OCI-LY3 (cell line): ENCODE measurements at regions not wholly inside any gene's neighbourhood (a gene's known extent, or its start where the extent isn't known, plus 50 kb on each side); places are given as distances from the start of the nearest gene placed in this dataset.

Source experiments
- H2AFZ ChIP-seq: fragments of 200-600, 300-600 bp; shearing (Covaris generic); 2 replicates; pipeline ENCODE4 v1.6.0; 2014; ENCODE audit warnings: antibody characterized with exemption, low read depth, low read length
- H3K27ac ChIP-seq: fragments of 200-600, 300-600 bp; sonication (generic); 2 replicates; pipeline ENCODE4 v1.5.1; 2014; ENCODE audit warnings: mild to moderate bottlenecking, low read length, moderate library complexity, mixed read lengths
- H3K27me3 ChIP-seq: fragments of 200-600, 300-600 bp; sonication (generic); 2 replicates; pipeline ENCODE4 v1.6.1; 2014; ENCODE audit warnings: low read depth, low read length, mixed read lengths
- H3K36me3 ChIP-seq: fragments of 200-600, 300-600 bp; sonication (generic); replicated peaks from 2 replicates; pipeline ENCODE3; 2014; ENCODE audit warnings: low read depth, low read length, mixed read lengths
- H3K4me1 ChIP-seq: fragments of 300-600, 200-600 bp; sonication (generic); 2 replicates; pipeline ENCODE4 v1.6.1; 2014; ENCODE audit warnings: low read length, mixed read lengths
- H3K4me2 ChIP-seq: fragments of 200-600, 300-600 bp; sonication (generic); 2 replicates; pipeline ENCODE4 v1.6.1; 2014; ENCODE audit warnings: low read length, mixed read lengths
- H3K4me3 ChIP-seq: fragments of 300-600, 200-600 bp; sonication (generic); 2 replicates; pipeline ENCODE4 v1.5.1; 2014; ENCODE audit warnings: antibody characterized with exemption, mild to moderate bottlenecking, low read length, moderate library complexity
- H3K79me2 ChIP-seq: fragments of 300-600, 200-600 bp; shearing (Covaris generic); 2 replicates; pipeline ENCODE4 v1.6.1; 2014; ENCODE audit warnings: mild to moderate bottlenecking, low read length, mixed read lengths
- H3K9ac ChIP-seq: fragments of 300-600, 200-600 bp; shearing (Covaris generic); 2 replicates; pipeline ENCODE4 v1.6.0; 2014; ENCODE audit warnings: mild to moderate bottlenecking, low read length, moderate library complexity
- H3K9me3 ChIP-seq: fragments of 200-600, 300-600 bp; shearing (Covaris generic); 2 replicates; pipeline ENCODE4 v1.6.1; 2014; ENCODE audit warnings: low read length, mixed read lengths; ENCODE audit not compliant: insufficient read depth
- H4K20me1 ChIP-seq: fragments of 200-600, 300-600 bp; sonication (generic); 2 replicates; pipeline ENCODE4 v1.6.1; 2016; ENCODE audit warnings: low read length, mixed read lengths; ENCODE audit not compliant: insufficient read depth
- EZH2phosphoT487 ChIP-seq: fragments of 200-600 bp; shearing (Covaris generic); IDR thresholded peaks from 2 replicates; pipeline ENCODE4 v1.6.1; 2018; ENCODE audit warnings: antibody characterized with exemption, mixed run types, low read depth
- TF ChIP-seq, protein P1 (sequence below): fragments of 200-600, 300-600 bp; sonication (generic); IDR thresholded peaks from 2 replicates; pipeline ENCODE4 v1.5.1; 2014; ENCODE audit warnings: antibody characterized with exemption, low read length, low read depth

DNA sequence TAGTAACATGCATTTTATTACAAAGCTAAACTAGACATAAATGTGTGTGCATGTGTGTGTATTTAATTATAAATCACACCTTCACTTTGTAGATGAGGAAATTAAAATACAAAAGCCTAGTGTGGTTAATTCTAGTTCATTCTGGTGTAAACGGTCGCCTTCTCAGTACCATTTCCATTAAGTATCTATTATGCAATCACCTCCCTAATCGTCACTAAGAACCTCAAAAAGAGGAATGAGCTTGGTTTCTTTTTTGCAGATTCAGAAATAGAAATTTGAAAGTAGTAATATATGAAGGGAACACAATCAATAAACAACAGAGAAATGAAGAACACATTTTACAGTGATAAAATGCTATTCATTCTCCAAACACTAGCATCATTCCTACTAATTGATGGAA is 233.2 kb downstream of the ZBBX start:
- H4K20me1 ChIP-seq, result no peaks in the 10 kb centered on the region
- no peaks in the 10 kb centered on the region for H3K27me3 ChIP-seq

DNA sequence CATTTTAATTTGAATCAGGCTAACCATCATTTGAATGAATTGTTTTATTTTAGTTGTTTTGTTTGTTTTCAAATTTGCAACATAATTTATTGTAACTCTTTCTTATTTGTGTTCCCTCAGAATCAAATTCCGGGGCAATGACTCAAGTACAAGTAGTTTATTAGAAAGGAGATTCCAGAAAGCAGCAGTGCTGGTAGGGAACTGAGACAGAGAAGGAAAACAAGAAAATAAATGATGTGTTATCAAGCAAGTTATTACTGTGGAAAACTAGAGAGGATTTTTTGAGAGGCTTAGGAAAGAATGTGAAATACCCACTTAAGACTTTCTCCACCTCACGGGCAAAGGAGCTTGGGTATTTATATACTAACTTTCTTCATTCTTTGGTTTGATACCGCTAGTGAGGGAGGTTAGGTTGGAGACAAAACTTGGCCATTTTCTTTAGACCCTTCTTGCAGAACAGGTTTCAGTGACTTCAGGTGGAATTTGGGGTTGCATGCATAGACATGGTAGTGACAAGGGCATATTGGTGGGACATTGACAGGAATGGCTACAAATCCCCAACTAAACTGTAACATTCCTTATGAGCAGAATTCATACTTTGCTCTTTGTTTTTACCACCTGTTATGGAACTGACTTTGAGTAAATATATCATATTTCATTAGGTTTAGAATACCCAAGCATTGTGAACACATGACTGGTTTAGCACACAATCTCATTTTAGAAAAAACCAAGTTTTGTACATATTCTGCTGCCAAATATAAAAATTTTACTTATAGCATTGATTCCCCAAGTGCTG is 254.3 kb downstream of the ZBBX start:
- Histone ChIP-seq H3K4me1 (peaks cover 6% of the 10 kb centered on the region), H4K20me1 (no peaks in the 10 kb centered on the region), H3K4me2 (no peak overlapping the region), H3K79me2 (no peaks in the 10 kb centered on the region), H3K27ac (no peak overlapping the region), H2AFZ (no peak overlapping the region), H3K9ac (no peak overlapping the region), H3K27me3 (no peaks in the 10 kb centered on the region), H3K9me3 (no peaks in the 10 kb centered on the region), H3K36me3 (no peaks in the 10 kb centered on the region), H3K4me3 (no peak overlapping the region)
- TF ChIP-seq EZH2phosphoT487, result no peak
- TF ChIP-seq, protein P1, sequence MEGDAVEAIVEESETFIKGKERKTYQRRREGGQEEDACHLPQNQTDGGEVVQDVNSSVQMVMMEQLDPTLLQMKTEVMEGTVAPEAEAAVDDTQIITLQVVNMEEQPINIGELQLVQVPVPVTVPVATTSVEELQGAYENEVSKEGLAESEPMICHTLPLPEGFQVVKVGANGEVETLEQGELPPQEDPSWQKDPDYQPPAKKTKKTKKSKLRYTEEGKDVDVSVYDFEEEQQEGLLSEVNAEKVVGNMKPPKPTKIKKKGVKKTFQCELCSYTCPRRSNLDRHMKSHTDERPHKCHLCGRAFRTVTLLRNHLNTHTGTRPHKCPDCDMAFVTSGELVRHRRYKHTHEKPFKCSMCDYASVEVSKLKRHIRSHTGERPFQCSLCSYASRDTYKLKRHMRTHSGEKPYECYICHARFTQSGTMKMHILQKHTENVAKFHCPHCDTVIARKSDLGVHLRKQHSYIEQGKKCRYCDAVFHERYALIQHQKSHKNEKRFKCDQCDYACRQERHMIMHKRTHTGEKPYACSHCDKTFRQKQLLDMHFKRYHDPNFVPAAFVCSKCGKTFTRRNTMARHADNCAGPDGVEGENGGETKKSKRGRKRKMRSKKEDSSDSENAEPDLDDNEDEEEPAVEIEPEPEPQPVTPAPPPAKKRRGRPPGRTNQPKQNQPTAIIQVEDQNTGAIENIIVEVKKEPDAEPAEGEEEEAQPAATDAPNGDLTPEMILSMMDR, result no peak

More for the DNA sequence above, 233.2 kb downstream of the ZBBX start:
- Histone ChIP-seq H3K79me2 (no peaks in the 10 kb centered on the region), H3K9me3 (no peaks in the 10 kb centered on the region), H3K9ac (no peak overlapping the region), H2AFZ (no peak overlapping the region), H3K36me3 (no peaks in the 10 kb centered on the region), H3K4me2 (no peak overlapping the region), H3K4me3 (no peak overlapping the region), H3K27ac (no peak overlapping the region), H3K4me1 (no peaks in the 10 kb centered on the region)
- TF ChIP-seq, protein P1, result no peak

DNA sequence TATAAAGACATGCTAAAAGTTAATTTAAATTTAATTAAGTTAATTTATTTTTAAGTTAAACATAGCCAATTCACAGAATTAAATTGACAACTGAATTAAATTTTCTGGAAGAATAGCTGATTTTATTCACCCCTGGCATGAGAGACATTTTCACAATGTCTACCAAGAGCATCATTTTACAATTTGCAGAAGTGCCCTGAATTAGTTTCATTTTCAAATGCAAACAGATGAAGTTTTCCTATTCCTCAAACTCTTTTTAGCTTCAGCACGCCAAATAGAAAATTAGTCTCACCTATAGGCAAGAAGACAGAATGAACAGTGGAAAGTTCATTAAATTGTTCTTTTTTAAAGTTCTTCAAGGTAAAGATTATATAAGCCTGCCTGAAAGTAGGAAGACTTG is 259.3 kb downstream of the ZBBX start:
- TF ChIP-seq, protein P1, result no peak
- no peak for TF ChIP-seq EZH2phosphoT487
- H3K9me3 ChIP-seq, result no peaks in the 10 kb centered on the region
- H3K27ac ChIP-seq, result no peak overlapping the region
- 0 out of 2 replicates have a peak overlapping the region, but pooled peaks have one; percentile 12 for H2AFZ ChIP-seq
- H4K20me1 ChIP-seq, result no peaks in the 10 kb centered on the region
- no peak overlapping the region for H3K9ac ChIP-seq
- no peaks in the 10 kb centered on the region for H3K27me3 ChIP-seq
- H3K4me1 ChIP-seq, result peaks cover 6% of the 10 kb centered on the region
- 0 out of 2 replicates have a peak overlapping the region, but pooled peaks have one; percentile 33 for H3K4me3 ChIP-seq
- H3K4me2 ChIP-seq, result peak overlapping the region; percentile 57
- no peaks in the 10 kb centered on the region for H3K36me3 ChIP-seq
- no peaks in the 10 kb centered on the region for H3K79me2 ChIP-seq

DNA sequence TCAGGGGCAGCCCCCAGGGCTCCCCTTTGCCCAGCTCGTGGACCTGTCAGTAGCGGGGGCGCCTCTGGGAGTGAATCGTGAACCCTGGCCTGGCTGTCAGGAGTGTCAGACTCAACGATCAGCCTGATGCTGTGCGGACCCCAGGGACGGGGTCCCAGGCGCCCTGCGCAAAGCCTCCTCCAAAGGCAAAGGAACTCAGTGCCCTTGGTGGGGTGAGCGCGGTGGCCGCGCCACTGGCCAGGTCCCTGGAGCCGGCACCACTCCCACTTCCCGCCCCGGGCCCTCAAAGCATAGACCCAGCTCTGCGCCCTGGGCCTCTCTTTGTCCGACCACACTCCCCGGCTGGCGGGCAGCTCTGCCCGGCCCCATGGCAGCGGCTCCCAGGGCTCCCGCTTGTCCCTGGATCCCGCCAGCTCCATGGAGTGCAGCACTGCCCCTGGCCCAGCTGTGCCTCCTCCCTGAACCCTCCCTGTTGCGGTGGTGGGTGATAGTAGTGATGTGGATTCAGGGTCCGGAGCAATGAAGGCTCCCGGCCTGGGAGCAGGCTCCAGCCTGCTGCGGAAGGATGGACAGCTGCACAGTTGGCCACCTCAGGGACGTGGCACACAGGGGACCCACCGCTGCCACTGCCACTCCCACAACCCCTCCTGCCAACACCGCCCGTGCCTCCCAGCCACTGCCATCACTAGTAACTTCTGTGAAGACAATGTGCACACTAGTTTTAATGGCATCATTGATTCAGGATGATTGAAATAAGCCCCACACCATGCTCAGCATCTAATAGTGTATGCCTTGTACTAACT is 263.8 kb downstream of the ZBBX start:
- Histone ChIP-seq H3K4me2 (no peak overlapping the region), H2AFZ (no peak overlapping the region), H3K9me3 (no peaks in the 10 kb centered on the region), H4K20me1 (no peaks in the 10 kb centered on the region), H3K36me3 (no peaks in the 10 kb centered on the region), H3K27ac (no peak overlapping the region), H3K79me2 (no peaks in the 10 kb centered on the region), H3K4me1 (peaks cover 5% of the 10 kb centered on the region), H3K27me3 (no peaks in the 10 kb centered on the region), H3K4me3 (no peak overlapping the region), H3K9ac (no peak overlapping the region)
- TF ChIP-seq EZH2phosphoT487, result no peak
- TF ChIP-seq, protein P1, result no peak
